ENCODE measurements at regions not wholly inside any gene's neighbourhood (a gene's known extent, or its start where the extent isn't known, plus 50 kb on each side); places are given as distances from the start of the nearest gene placed in this dataset.

DNA sequence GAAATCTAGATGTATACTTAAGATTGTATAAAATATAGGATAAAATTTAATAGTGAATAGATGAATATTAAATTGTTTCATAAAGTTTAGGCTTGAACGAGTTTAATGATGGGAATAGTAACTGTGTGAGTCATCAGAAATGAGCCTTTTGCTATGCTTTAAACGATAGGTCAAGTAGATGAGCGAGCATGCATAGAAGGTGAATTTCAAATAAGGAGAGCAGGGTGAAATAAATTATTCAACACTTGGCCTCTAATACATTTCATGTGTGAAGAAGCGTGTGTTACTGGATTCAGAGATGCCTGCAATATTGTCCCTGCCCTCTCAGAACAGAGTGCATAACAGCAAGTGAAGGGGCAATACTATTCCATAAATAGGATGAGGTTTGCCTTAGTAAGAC is 74.4 kb upstream of the EYA4 start:
- Mint-ChIP-seq H3K27me3 (no peaks in the 10 kb centered on the region), H3K4me3 (no peak overlapping the region), H3K27ac (ENCODE audit: low read depth) (no peak overlapping the region), H3K36me3 (ENCODE audit: insufficient read depth) (no peaks in the 10 kb centered on the region), H3K4me1 (no peaks in the 10 kb centered on the region), H3K9me3 (peaks cover 12% of the 10 kb centered on the region)
- DNase-seq (ENCODE audit: low spot score in 2 of 2) (no peak), ATAC-seq (replicated peaks; ENCODE audit: extremely low read depth, poor library complexity, severe bottlenecking) (no peak)

- no peaks in the 10 kb centered on the region for H3K4me1 Mint-ChIP-seq
- no peak for DNase-seq (ENCODE audit: low spot score in 2 of 2)
- no peak overlapping the region for H3K4me3 Mint-ChIP-seq
- H3K27me3 Mint-ChIP-seq: no peaks in the 10 kb centered on the region
- peaks cover 12% of the 10 kb centered on the region for H3K9me3 Mint-ChIP-seq
- H3K27ac Mint-ChIP-seq (ENCODE audit: low read depth): no peak overlapping the region
- ATAC-seq (replicated peaks; ENCODE audit: extremely low read depth, poor library complexity, severe bottlenecking): no peak
- no peaks in the 10 kb centered on the region for H3K36me3 Mint-ChIP-seq (ENCODE audit: insufficient read depth)
These were observed 71.3 kb upstream of the EYA4 start for GRCh38 chr6:133169901-133170300.

GRCh38 chr6:133170602-133171001 is 70.6 kb upstream of the EYA4 start:
- no peaks in the 10 kb centered on the region for H3K27me3 Mint-ChIP-seq
- H3K4me1 Mint-ChIP-seq: no peaks in the 10 kb centered on the region
- H3K36me3 Mint-ChIP-seq (ENCODE audit: insufficient read depth): no peaks in the 10 kb centered on the region
- no peak overlapping the region for H3K27ac Mint-ChIP-seq (ENCODE audit: low read depth)
- no peak overlapping the region for H3K4me3 Mint-ChIP-seq
- ATAC-seq (replicated peaks; ENCODE audit: extremely low read depth, poor library complexity, severe bottlenecking) (no peak), DNase-seq (ENCODE audit: low spot score in 2 of 2) (no peak)
- peaks cover 12% of the 10 kb centered on the region for H3K9me3 Mint-ChIP-seq

DNA sequence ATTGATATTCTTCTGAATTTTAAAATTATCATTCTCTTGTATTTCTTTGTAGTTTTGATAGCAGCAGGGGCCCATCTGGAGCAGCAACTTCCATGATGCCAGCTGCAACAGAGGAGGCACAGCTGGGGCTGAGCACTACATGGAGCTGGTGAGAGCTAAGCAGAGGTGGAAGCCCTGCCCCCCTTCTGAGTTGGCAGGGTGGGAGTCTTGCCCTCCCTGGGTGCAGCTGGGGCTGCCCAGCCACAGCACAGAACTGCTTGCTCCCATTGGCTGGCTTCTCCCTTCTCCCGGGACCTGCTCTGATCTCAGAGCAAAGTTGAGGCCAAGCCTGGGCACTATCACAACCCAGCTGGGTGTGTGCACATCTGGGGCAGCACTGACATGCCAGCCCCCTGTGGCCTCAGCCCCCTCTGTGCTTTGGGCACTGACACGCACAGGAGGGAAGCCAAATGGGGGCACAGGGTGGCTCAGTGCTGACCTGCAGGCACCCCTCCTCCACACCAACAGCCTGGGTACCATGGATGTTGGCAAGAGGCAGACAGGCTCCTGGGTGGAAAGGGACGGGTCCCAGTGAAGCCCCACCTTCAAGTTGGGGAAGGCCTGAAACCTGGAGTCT is 69.1 kb upstream of the EYA4 start:
- DNase-seq (ENCODE audit: low spot score in 2 of 2) (no peak), ATAC-seq (replicated peaks; ENCODE audit: extremely low read depth, poor library complexity, severe bottlenecking) (no peak)
- Mint-ChIP-seq H3K4me3 (no peak overlapping the region), H3K36me3 (ENCODE audit: insufficient read depth) (no peaks in the 10 kb centered on the region), H3K9me3 (peaks cover 8% of the 10 kb centered on the region), H3K4me1 (no peaks in the 10 kb centered on the region), H3K27me3 (no peaks in the 10 kb centered on the region), H3K27ac (ENCODE audit: low read depth) (no peak overlapping the region)

- Mint-ChIP-seq H3K36me3 (ENCODE audit: insufficient read depth) (no peaks in the 10 kb centered on the region), H3K27ac (ENCODE audit: low read depth) (no peak overlapping the region), H3K27me3 (no peaks in the 10 kb centered on the region), H3K4me3 (no peak overlapping the region), H3K9me3 (peaks cover 5% of the 10 kb centered on the region), H3K4me1 (no peaks in the 10 kb centered on the region)
- no peak for DNase-seq (ENCODE audit: low spot score in 2 of 2)
- no peak for ATAC-seq (replicated peaks; ENCODE audit: extremely low read depth, poor library complexity, severe bottlenecking)
These were observed 67.9 kb upstream of the EYA4 start for GRCh38 chr6:133173276-133173675.

DNA sequence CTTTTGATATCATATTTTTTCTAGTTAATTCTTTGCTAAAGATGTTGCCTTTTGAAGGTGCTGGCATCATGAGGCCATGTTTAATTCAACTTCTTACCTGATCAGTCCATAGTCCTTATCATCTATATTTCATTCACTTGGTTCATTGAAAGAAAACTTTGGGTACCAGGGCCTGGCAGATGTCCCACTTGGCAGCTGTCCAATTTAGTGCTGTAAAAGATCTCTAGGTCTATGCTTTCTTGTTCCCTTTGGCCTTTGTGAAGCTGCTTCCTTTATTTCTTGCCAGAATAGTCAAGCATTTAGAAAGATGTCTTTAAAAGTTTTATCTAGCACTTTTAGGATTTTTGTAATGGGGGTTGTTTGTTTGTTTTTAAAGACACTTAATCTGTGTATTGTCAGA is 61.7 kb upstream of the EYA4 start:
- no peak overlapping the region for H3K4me3 Mint-ChIP-seq
- no peak overlapping the region for H3K27ac Mint-ChIP-seq (ENCODE audit: low read depth)
- no peak for ATAC-seq (replicated peaks; ENCODE audit: extremely low read depth, poor library complexity, severe bottlenecking)
- H3K27me3 Mint-ChIP-seq: no peaks in the 10 kb centered on the region
- DNase-seq (ENCODE audit: low spot score in 2 of 2): no peak
- H3K36me3 Mint-ChIP-seq (ENCODE audit: insufficient read depth): no peaks in the 10 kb centered on the region
- H3K4me1 Mint-ChIP-seq: no peaks in the 10 kb centered on the region
- H3K9me3 Mint-ChIP-seq: peaks cover 7% of the 10 kb centered on the region

DNA sequence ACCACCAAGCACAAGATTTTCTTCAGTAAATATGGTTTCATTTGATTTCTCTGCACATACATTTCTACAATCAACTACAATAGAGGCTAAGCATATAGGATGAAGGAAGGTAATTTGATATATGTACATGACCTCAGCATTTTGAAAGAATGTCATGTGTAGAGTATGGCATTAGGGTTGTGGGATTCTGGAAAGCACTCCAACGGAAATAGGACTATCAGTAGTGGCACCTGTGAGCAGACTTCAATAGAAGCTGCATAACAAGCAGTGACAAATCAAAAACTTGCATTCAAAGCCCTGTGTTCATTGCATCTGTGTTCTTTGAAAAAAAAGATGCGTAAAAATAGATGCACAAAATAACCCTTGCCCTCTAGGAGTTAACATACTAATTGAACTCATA is 57.5 kb upstream of the EYA4 start:
- no peak for ATAC-seq (replicated peaks; ENCODE audit: extremely low read depth, poor library complexity, severe bottlenecking)
- no peak overlapping the region for H3K4me3 Mint-ChIP-seq
- peaks cover 1% of the 10 kb centered on the region for H3K9me3 Mint-ChIP-seq
- no peak overlapping the region for H3K27ac Mint-ChIP-seq (ENCODE audit: low read depth)
- H3K27me3 Mint-ChIP-seq: no peaks in the 10 kb centered on the region
- no peaks in the 10 kb centered on the region for H3K36me3 Mint-ChIP-seq (ENCODE audit: insufficient read depth)
- no peaks in the 10 kb centered on the region for H3K4me1 Mint-ChIP-seq
- no peak for DNase-seq (ENCODE audit: low spot score in 2 of 2)

DNA sequence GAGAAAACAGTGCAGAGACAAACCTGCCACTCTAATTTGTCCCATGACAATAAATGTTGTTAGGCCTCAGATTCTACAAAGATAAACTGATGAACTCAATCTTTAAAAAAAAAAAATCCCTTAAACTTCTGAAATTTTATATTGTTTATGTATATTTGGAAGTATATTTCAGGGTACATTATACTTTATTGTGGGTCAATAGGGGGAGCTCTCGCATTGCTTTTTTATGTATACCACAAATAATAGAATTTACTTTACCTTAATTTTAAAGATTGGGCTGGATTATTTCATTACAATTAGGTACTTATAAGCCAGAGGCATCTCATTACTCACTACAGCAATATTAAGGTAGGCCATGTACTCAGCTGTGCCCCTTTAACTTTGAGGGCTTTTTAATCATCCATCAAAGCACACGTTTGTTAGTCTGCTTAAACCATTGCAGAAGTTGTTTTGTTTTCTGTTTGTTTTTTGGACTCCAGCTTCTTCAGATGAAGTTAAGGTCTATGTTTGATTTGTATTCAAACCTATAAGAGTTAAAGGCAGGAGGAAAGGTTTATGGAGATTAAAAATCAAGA is 56.3 kb upstream of the EYA4 start:
- Mint-ChIP-seq H3K36me3 (ENCODE audit: insufficient read depth) (no peaks in the 10 kb centered on the region), H3K27me3 (no peaks in the 10 kb centered on the region), H3K4me1 (no peaks in the 10 kb centered on the region), H3K9me3 (no peaks in the 10 kb centered on the region), H3K27ac (ENCODE audit: low read depth) (no peak overlapping the region), H3K4me3 (no peak overlapping the region)
- ATAC-seq (replicated peaks; ENCODE audit: extremely low read depth, poor library complexity, severe bottlenecking) (no peak), DNase-seq (ENCODE audit: low spot score in 2 of 2) (no peak)

DNA sequence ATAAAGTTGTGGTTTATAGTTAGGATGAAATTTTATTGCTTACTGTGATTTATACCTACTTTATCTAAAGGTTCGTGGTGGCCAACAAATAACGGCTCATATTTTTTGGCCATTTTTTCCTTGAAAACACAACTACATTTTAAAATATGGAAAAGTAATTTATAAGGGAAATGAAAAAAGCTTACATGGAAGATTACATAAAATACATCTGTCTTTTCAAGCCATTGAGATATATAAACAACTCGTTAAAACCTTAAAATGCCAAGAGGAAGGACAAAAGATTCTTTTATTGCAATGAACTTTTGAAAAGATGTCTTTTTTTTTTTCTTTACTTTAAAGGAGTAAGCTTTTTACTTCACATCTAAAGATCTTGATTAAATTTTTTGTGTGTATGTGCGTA is 55.4 kb upstream of the EYA4 start:
- no peak for DNase-seq (ENCODE audit: low spot score in 2 of 2)
- H3K4me3 Mint-ChIP-seq: no peak overlapping the region
- H3K27ac Mint-ChIP-seq (ENCODE audit: low read depth): no peak overlapping the region
- no peaks in the 10 kb centered on the region for H3K36me3 Mint-ChIP-seq (ENCODE audit: insufficient read depth)
- no peaks in the 10 kb centered on the region for H3K9me3 Mint-ChIP-seq
- ATAC-seq (replicated peaks; ENCODE audit: extremely low read depth, poor library complexity, severe bottlenecking): no peak
- no peaks in the 10 kb centered on the region for H3K27me3 Mint-ChIP-seq
- H3K4me1 Mint-ChIP-seq: no peaks in the 10 kb centered on the region

DNA sequence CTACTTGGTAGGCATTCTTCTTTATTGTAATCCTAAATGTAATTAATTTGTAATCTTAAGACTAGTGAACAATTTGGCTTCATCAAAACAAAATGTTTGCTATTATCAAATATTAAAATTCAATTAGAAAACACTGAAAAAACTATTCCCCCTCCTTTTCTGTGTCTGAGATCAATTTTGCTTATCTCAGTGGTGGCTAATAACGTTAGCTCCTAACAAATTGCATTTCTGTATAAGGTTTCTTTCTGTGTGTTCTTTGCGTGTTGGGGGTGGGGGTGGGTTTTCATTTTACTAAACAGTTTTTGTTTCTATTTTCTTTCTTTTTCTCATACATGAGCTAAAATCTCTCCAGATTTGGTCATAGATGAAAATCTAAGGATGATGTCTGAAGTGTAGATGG is 54.0 kb upstream of the EYA4 start:
- no peaks in the 10 kb centered on the region for H3K36me3 Mint-ChIP-seq (ENCODE audit: insufficient read depth)
- H3K4me1 Mint-ChIP-seq: no peaks in the 10 kb centered on the region
- ATAC-seq (replicated peaks; ENCODE audit: extremely low read depth, poor library complexity, severe bottlenecking) (no peak), DNase-seq (ENCODE audit: low spot score in 2 of 2) (no peak)
- H3K27me3 Mint-ChIP-seq: no peaks in the 10 kb centered on the region
- H3K27ac Mint-ChIP-seq (ENCODE audit: low read depth): no peak overlapping the region
- no peaks in the 10 kb centered on the region for H3K9me3 Mint-ChIP-seq
- H3K4me3 Mint-ChIP-seq: no peak overlapping the region

- Mint-ChIP-seq H3K4me1 (no peaks in the 10 kb centered on the region), H3K27me3 (no peaks in the 10 kb centered on the region), H3K27ac (ENCODE audit: low read depth) (no peak overlapping the region), H3K4me3 (no peak overlapping the region), H3K36me3 (ENCODE audit: insufficient read depth) (no peaks in the 10 kb centered on the region), H3K9me3 (peaks cover 3% of the 10 kb centered on the region)
- ATAC-seq (replicated peaks; ENCODE audit: extremely low read depth, poor library complexity, severe bottlenecking) (no peak), DNase-seq (ENCODE audit: low spot score in 2 of 2) (no peak)
These were observed 53.3 kb upstream of the EYA4 start for GRCh38 chr6:133187657-133188453.

DNA sequence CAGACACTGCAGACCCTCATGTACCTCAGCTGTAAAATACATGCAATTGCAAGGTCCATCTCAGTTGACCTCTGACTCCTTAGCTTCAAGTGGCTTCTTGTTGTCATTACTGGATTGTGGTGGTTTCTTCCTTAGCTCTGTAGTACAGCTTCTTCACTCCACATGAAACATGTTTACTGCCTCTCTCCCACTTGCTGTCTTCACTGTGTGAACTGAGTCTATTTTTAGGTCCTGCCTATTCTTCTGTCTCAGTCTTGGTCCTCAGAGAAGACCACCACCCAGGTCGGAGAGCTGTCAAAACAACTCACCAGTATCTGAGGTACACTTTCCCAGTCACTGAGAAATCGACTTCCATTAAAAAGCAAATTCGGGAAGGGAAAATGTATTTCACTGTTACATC is 50.2 kb upstream of the EYA4 start:
- Mint-ChIP-seq H3K4me3 (no peak overlapping the region), H3K9me3 (peaks cover 5% of the 10 kb centered on the region), H3K36me3 (ENCODE audit: insufficient read depth) (no peaks in the 10 kb centered on the region), H3K4me1 (no peaks in the 10 kb centered on the region), H3K27ac (ENCODE audit: low read depth) (no peak overlapping the region), H3K27me3 (no peaks in the 10 kb centered on the region)
- ATAC-seq (replicated peaks; ENCODE audit: extremely low read depth, poor library complexity, severe bottlenecking) (no peak), DNase-seq (ENCODE audit: low spot score in 2 of 2) (no peak)

- Mint-ChIP-seq H3K36me3 (ENCODE audit: insufficient read depth) (no peaks in the 10 kb centered on the region), H3K27ac (ENCODE audit: low read depth) (no peak overlapping the region), H3K4me1 (no peaks in the 10 kb centered on the region), H3K4me3 (no peak overlapping the region), H3K9me3 (peaks cover 5% of the 10 kb centered on the region), H3K27me3 (no peaks in the 10 kb centered on the region)
- ATAC-seq (replicated peaks; ENCODE audit: extremely low read depth, poor library complexity, severe bottlenecking) (no peak), DNase-seq (ENCODE audit: low spot score in 2 of 2) (no peak)
These were observed 49.8 kb upstream of the EYA4 start for GRCh38 chr6:133191323-133191722.

Measured in central memory CD8-positive, alpha-beta T cell (primary cell).